Stomach (tissue), 8 donors: ENCODE measurements at regions not wholly inside any gene's neighbourhood (a gene's known extent, or its start where the extent isn't known, plus 50 kb on each side); places are given as distances from the start of the nearest gene placed in this dataset.

ENCODE experiments used
- DNase-seq, 2 donors: peaks; one replicate each; pipeline versions ENCODE4 v3.0.0 to v3.0.0-alpha.2; 2013 to 2019
- H3K27ac ChIP-seq, 5 donors: fragments of 200-600 bp in 4 of 5; sonication (generic) in 4 of 5; one replicate each; pipeline ENCODE4 v1.5.1; 2013 to 2019; ENCODE audit warnings: mild to moderate bottlenecking in 1 of 5, moderate library complexity in 1 of 5
- H3K27me3 ChIP-seq, 3 donors: fragments of 200-600 bp; sonication (generic); one replicate each; pipeline ENCODE4 v1.5.1; 2017 to 2019; ENCODE audit warnings: mixed run types in 1 of 3
- H3K36me3 ChIP-seq, 4 donors: fragments of 200-600 bp; sonication (generic); 1 replicate in 3 of 4; 2 replicates in 1 of 4; pipeline ENCODE4 v1.5.1; 2016 to 2019
- H3K4me1 ChIP-seq, 4 donors: fragments of 200-600 bp; sonication (generic); one replicate each; pipeline ENCODE4 v1.5.1; 2016 to 2019
- H3K4me3 ChIP-seq, 4 donors: fragments of 200-600 bp; sonication (generic) in 3 of 4; one replicate each; pipeline ENCODE4 v1.5.1; 2016 to 2019; ENCODE audit warnings: mild to moderate bottlenecking in 1 of 4
- H3K9me3 ChIP-seq, 4 donors: fragments of 200-600 bp; sonication (generic); one replicate each; pipeline ENCODE4 v1.5.1; 2016 to 2019
- EP300 ChIP-seq: sonication (generic); formaldehyde crosslinking; IDR thresholded peaks from one replicate; pipeline ENCODE4 v1.6.1; 2017; ENCODE audit warnings: antibody characterized with exemption
- POLR2A ChIP-seq, 4 donors: fragments of 450-650 bp; IDR thresholded peaks; one replicate each; pipeline ENCODE4 v1.6.1; 2016; ENCODE audit warnings: antibody characterized with exemption in 4 of 4, control low read depth in 2 of 4, mild to moderate bottlenecking in 1 of 4, moderate library complexity in 1 of 4
- POLR2AphosphoS5 ChIP-seq, 3 donors: sonication (generic); formaldehyde crosslinking; IDR thresholded peaks; one replicate each; pipeline ENCODE4 v1.6.1; 2016; ENCODE audit warnings: antibody characterized with exemption in 3 of 3
- WGBS, 5 donors: extraction: QIAGEN DNeasy Blood & Tissue Kit in 3 of 5; methylation state at CpG; one replicate each; pipeline versions ENCODE4 v1.1.5 to v1.1.7; 2013 to 2018; 5-methylcytosine and 5-hydroxymethylcytosine counted together
- intact Hi-C: fragments of 100-400 bp; cut with DNase I; formaldehyde crosslinking; loops from one replicate; pipeline ENCODE4 v1.15.1; 2023; ENCODE audit warnings: low total_unique reads
- TF ChIP-seq, protein P1 (sequence below), 7 experiments: fragments of 450-650 bp in 4 of 7; fragments of 200-600 bp in 3 of 7; sonication (generic) in 3 of 7; IDR thresholded peaks; one replicate each; pipeline ENCODE4 v1.5.1; 2016 to 2019; ENCODE audit warnings: antibody characterized with exemption in 7 of 7, control low read depth in 2 of 7, mild to moderate bottlenecking in 1 of 7
- donor health status: healthy with polysubstance abuse.
- donor health status: Bipolar disorder and iron deficiency.
- donor health status: healthy.

DNA sequence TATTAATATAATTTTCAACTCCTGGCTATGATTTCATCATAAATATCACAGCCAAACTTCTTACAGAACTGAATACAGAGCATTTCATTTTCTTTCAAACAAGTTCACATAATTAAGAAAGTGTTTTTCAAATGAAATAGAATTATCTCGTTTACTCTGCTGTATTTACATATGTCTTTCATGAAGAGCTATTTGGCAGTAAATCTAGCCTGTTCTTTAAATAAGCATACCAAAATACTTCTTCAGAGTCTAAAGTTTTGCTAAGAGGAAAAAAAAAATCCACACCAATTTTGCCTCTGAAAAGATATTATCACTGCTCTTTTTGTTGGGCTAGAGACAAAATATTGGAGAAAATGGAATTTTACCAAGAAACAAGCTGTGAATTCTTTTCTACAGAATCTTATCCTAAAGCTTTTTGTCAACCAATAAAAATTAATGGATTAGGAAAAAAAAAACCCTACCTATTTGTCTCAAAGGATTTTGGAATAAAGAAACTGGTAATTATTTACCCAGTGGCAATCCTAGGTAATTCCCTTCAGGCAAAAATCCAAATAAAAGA, 287.9 kb upstream of the NR3C2 start:
- TF ChIP-seq, protein P1, sequence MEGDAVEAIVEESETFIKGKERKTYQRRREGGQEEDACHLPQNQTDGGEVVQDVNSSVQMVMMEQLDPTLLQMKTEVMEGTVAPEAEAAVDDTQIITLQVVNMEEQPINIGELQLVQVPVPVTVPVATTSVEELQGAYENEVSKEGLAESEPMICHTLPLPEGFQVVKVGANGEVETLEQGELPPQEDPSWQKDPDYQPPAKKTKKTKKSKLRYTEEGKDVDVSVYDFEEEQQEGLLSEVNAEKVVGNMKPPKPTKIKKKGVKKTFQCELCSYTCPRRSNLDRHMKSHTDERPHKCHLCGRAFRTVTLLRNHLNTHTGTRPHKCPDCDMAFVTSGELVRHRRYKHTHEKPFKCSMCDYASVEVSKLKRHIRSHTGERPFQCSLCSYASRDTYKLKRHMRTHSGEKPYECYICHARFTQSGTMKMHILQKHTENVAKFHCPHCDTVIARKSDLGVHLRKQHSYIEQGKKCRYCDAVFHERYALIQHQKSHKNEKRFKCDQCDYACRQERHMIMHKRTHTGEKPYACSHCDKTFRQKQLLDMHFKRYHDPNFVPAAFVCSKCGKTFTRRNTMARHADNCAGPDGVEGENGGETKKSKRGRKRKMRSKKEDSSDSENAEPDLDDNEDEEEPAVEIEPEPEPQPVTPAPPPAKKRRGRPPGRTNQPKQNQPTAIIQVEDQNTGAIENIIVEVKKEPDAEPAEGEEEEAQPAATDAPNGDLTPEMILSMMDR (IDR thresholded peaks at IDR 0.05) = no peak
- TF ChIP-seq POLR2AphosphoS5 (IDR thresholded peaks at IDR 0.05) (no peak), EP300 (no peak), POLR2A (IDR thresholded peaks at IDR 0.05) (no peak)
- Histone ChIP-seq H3K9me3 (peaks cover 0 to 2% (median 0%) of the 10 kb centered on the region in 4 donors), H3K4me1 (peaks cover 0 to 9% (median 0%) of the 10 kb centered on the region in 4 donors), H3K36me3 (no peaks in the 10 kb centered on the region), H3K4me3 (no peak overlapping the region), H3K27ac (no peak overlapping the region), H3K27me3 (no peaks in the 10 kb centered on the region)
- no peak for DNase-seq
- WGBS, 5 donors = 8 to 42% (median 15%) methylated on average over 1 of the region's 1 CpG
- intact Hi-C loops = no loop called here

- H3K27me3 ChIP-seq = no peaks in the 10 kb centered on the region
- intact Hi-C loops = no loop called here
- peaks cover 0 to 9% (median 0%) of the 10 kb centered on the region in 4 donors for H3K9me3 ChIP-seq
- no peaks in the 10 kb centered on the region for H3K36me3 ChIP-seq
- H3K4me1 ChIP-seq = no peaks in the 10 kb centered on the region
- 64 to 83% (median 81%) methylated on average over 2 of the region's 2 CpGs for WGBS, 5 donors
- H3K4me3 ChIP-seq = no peak overlapping the region
- H3K27ac ChIP-seq = no peak overlapping the region
- DNase-seq = no peak
- TF ChIP-seq POLR2AphosphoS5 (IDR thresholded peaks at IDR 0.05) = no peak
- TF ChIP-seq, protein P1 (IDR thresholded peaks at IDR 0.05) = no peak
- no peak for TF ChIP-seq EP300
- TF ChIP-seq POLR2A (IDR thresholded peaks at IDR 0.05) = no peak
Measured at GRCh38 chr4:148717988-148718387, 275.8 kb upstream of the NR3C2 start.

- intact Hi-C loops = no loop called here
- no peak overlapping the region for H3K27ac ChIP-seq
- no peaks in the 10 kb centered on the region for H3K27me3 ChIP-seq
- H3K36me3 ChIP-seq = no peaks in the 10 kb centered on the region
- WGBS, 5 donors = 39 to 55% (median 50%) methylated on average over 1 of the region's 1 CpG
- no peaks in the 10 kb centered on the region for H3K9me3 ChIP-seq
- no peak for TF ChIP-seq EP300
- TF ChIP-seq, protein P1 (IDR thresholded peaks at IDR 0.05) = no peak
- TF ChIP-seq POLR2AphosphoS5 (IDR thresholded peaks at IDR 0.05) = no peak
- TF ChIP-seq POLR2A (IDR thresholded peaks at IDR 0.05) = no peak
- peak in 1 of 2 donors; percentile 26 for DNase-seq
- H3K4me1 ChIP-seq = no peaks in the 10 kb centered on the region
- H3K4me3 ChIP-seq = no peak overlapping the region
Measured at GRCh38 chr4:148716431-148717052, 274.3 kb upstream of the NR3C2 start.

DNA sequence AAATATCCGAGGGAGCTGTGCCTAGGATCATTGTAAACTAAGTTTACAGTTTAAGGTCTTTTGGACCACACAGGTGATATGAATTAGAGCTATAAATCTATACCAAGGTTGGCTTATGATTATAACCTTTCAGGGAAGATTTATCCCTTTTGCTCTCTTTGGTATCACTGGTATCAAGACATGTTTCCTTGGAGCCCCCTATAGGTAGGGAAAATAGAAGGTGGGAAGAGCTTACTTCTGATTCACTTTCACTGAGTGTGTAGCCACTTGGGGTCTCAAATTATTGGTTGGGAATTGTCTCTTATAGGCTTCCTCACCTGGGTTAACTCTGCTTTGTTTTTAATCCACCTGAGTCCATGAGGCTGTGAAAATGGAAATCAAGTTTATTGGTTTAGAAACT, 262.1 kb upstream of the NR3C2 start:
- 78 to 90% (median 78%) methylated on average over 1 of the region's 1 CpG for WGBS, 5 donors
- no peaks in the 10 kb centered on the region for H3K4me1 ChIP-seq
- TF ChIP-seq, protein P1 (IDR thresholded peaks at IDR 0.05) = no peak
- TF ChIP-seq POLR2AphosphoS5 (IDR thresholded peaks at IDR 0.05) (no peak), POLR2A (IDR thresholded peaks at IDR 0.05) (no peak), EP300 (no peak)
- no peaks in the 10 kb centered on the region for H3K9me3 ChIP-seq
- H3K27me3 ChIP-seq = no peaks in the 10 kb centered on the region
- H3K4me3 ChIP-seq = no peak overlapping the region
- no peak for DNase-seq
- H3K27ac ChIP-seq = no peak overlapping the region
- H3K36me3 ChIP-seq = no peaks in the 10 kb centered on the region
- intact Hi-C loops = no loop called here
